GM12864 (cell line): ENCODE measurements at regions not wholly inside any gene's neighbourhood (a gene's known extent, or its start where the extent isn't known, plus 50 kb on each side); places are given as distances from the start of the nearest gene placed in this dataset.

Source experiments
- DNase-seq: peaks from one replicate; pipeline ENCODE4 v3.0.0-alpha.2; 2011; ENCODE audit warnings: low read depth
- H3K4me3 ChIP-seq: 2 replicates; pipeline ENCODE4 v1.5.1; 2011; ENCODE audit warnings: mild to moderate bottlenecking, low read depth, low read length, control low read depth
- TF ChIP-seq, protein P1 (sequence below): IDR thresholded peaks from 2 replicates; pipeline ENCODE4 v1.5.1; 2011; ENCODE audit warnings: low read depth, mild to moderate bottlenecking, moderate library complexity, low read length, control low read depth, inconsistent platforms; ENCODE audit errors: missing control alignments

- no peak for DNase-seq
- TF ChIP-seq, protein P1, sequence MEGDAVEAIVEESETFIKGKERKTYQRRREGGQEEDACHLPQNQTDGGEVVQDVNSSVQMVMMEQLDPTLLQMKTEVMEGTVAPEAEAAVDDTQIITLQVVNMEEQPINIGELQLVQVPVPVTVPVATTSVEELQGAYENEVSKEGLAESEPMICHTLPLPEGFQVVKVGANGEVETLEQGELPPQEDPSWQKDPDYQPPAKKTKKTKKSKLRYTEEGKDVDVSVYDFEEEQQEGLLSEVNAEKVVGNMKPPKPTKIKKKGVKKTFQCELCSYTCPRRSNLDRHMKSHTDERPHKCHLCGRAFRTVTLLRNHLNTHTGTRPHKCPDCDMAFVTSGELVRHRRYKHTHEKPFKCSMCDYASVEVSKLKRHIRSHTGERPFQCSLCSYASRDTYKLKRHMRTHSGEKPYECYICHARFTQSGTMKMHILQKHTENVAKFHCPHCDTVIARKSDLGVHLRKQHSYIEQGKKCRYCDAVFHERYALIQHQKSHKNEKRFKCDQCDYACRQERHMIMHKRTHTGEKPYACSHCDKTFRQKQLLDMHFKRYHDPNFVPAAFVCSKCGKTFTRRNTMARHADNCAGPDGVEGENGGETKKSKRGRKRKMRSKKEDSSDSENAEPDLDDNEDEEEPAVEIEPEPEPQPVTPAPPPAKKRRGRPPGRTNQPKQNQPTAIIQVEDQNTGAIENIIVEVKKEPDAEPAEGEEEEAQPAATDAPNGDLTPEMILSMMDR = no peak
- no peak overlapping the region for H3K4me3 ChIP-seq
Measured at GRCh38 chr9:115675834-115676233, 477.8 kb upstream of the PAPPA start.

- TF ChIP-seq, protein P1 = no peak
- no peak overlapping the region for H3K4me3 ChIP-seq
- no peak for DNase-seq
Measured at GRCh38 chr9:115680231-115680630, 473.4 kb upstream of the PAPPA start.

DNA sequence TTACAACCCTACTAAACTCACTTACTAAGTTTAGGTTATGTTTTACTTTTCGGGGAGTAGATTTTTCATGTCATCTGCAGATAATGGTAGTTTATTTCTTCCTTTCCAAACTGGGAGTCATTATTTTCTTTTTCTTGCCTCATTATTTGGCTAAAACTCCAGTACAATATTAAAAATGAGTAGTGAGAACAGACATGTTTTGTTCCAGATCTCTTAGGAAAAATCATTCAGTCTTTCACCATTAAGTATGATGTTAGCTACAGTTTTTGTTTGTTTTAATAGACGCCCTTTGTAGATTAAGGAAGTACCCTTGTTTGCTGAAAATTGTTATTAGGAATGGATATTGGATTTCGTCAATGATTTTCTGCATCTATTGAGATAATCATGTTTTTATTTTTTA, 472.0 kb upstream of the PAPPA start:
- TF ChIP-seq, protein P1 = no peak
- DNase-seq = no peak
- H3K4me3 ChIP-seq = no peak overlapping the region

DNA sequence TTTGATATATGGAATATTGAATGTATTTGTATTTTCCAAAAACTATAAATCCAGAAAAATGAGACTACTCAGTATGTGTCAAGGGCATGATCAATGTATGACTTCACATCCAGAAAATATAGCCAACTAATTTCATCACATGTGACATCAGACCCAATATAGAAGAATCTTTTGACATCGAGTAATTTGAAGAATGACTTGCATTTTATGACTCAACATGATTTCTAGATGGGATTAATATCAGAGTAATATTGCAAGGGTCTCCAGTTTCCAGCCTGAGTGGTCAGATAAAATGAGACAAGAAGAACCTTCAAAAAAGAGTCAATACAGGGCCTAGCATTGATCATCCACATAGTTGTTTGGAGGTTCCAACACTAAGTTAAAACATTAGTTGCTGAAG, 467.5 kb upstream of the PAPPA start:
- no peak overlapping the region for H3K4me3 ChIP-seq
- TF ChIP-seq, protein P1 = no peak
- no peak for DNase-seq

GRCh38 chr9:115687356-115687755, 466.2 kb upstream of the PAPPA start:
- TF ChIP-seq, protein P1 = no peak

DNA sequence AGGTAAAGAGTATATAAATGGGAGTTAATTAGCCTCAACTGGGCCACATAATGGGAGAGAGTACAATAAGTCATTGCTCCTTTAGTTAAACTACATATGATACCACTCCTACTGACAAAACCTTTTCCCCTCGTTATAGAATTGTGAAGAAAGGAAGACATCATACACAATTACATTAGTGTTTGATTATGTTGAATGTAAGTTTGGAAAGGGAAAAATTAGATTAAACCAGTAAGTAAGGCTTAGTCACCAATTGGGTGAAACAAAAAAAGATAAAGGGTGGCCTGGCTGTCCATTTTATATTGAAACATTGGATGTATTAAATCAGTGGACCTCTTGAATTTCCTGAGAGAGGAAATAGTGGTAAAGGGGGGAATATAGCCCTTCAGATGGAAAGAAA, 464.3 kb upstream of the PAPPA start:
- TF ChIP-seq, protein P1 = no peak
- DNase-seq = no peak
- H3K4me3 ChIP-seq = no peak overlapping the region

More at GRCh38 chr9:115687356-115687755, 466.2 kb upstream of the PAPPA start:
- no peak overlapping the region for H3K4me3 ChIP-seq
- no peak for DNase-seq

DNA sequence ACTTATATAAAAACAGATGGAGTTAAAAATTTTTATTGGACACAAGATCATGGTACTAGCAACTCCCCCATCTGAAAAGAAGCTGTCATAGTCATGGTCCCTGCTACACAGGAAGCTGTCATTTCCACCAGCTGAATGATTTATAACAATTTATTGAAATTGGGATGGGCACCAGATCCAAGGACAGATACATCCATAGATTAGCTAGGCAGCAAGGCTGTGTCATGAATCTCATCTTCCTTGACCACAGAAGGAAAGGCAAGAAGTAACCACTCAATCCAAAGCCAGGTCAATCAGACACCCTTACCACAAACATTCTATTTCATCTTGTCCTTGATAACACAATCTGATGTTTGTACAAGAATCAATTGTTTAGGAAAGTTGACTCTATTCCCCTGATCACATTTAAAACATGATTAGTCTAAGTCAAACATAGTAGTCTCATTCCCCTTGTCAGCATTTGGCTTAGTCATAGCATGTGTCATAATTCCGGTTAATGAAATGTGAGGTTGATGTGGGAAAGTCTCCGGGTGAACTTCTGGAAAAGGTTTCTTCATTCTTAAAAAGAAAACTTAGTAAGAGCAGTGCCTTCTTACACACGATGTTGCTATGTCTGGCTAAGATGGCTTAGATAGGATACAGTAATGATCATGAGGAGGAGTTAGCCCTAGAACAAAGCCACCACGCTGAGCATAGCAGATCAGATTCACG, 462.6 kb upstream of the PAPPA start:
- TF ChIP-seq, protein P1 = no peak
- no peak overlapping the region for H3K4me3 ChIP-seq
- DNase-seq = no peak
